ENCODE measurements at regions not wholly inside any gene's neighbourhood (a gene's known extent, or its start where the extent isn't known, plus 50 kb on each side); places are given as distances from the start of the nearest gene placed in this dataset.
A peak's percentile ranks its signal among the peaks of the same experiment; 100 is the strongest.
"Not testable (repeated sequence)": the region's sequence is repeated elsewhere in the genome, so short reads cannot be mapped to it uniquely, and the experiment has no call there.

- DNase-seq = no peak
Observed at GRCh38 chr14:50020799-50021198, 95.6 kb downstream of the VCPKMT start.

- DNase-seq = no peak
Observed at GRCh38 chr14:50021261-50022031, 94.9 kb downstream of the VCPKMT start.

- no peak for DNase-seq
Observed at GRCh38 chr14:50022661-50023060, 93.7 kb downstream of the VCPKMT start.

DNA sequence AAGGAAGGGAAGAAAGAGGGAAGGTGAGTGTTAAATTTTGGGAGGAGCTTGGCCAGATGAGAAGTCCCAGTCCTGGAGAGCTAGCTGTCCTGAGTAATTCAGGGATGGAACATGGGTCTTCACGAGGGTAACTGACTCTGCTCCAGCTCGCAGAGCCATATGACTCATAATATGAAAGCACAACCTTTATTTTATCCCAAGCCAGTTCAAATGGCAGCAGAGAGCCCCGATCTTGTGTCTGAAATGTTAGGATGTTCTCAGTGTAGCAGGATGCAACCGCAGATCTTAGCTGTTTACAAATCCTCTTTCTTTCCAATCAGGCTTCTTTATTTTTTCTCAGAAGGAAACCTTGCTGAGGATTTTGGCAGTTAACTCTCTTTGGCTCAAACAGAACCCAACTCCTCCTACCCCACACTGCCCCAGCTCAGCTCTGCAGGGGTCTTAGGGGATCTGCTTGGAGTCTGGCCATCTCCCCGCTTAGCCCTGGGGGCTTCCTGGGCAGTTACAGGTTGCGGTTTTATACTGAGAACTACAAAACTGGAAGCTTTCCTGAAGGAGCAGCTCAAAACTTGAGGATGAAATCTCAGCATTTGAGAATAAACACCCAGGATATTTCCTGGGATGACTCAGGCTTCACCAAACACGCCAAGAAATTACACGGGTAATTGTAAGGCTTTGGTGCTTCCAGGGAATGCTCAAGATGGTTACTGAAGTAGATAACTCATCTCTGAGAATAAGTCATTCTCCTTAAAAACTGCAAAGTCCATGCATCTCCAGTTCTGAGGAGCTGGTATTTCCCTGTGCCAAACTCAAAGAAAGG lies 92.5 kb downstream of the VCPKMT start:
- DNase-seq = peak; percentile 80

DNA sequence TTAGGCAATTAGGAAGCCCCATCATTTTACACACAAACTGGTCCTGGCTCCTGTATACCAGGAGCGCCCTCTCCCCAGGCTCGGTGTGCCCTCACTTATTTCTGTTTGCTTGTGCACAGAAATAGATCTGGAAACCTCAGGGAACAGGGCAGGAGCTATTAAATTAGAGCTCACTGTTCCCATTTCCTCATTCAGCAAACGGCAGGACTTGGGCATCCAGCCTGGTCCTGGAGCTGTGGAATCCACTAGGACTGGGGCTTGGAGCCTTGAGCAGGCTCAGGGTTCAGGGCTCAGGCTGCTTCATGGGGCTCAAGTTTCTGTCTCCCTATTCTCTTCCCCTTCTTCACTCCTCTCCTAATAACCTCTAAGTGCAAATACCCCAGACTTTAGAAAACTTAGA lies 91.3 kb downstream of the VCPKMT start:
- DNase-seq = no peak

GRCh38 chr14:50025776-50026175 lies 90.6 kb downstream of the VCPKMT start:
- no peak for DNase-seq

GRCh38 chr14:50026396-50026795 lies 90.0 kb downstream of the VCPKMT start:
- no peak for DNase-seq

- no peak for DNase-seq
Observed at GRCh38 chr14:50027816-50028215, 88.6 kb downstream of the VCPKMT start.

DNA sequence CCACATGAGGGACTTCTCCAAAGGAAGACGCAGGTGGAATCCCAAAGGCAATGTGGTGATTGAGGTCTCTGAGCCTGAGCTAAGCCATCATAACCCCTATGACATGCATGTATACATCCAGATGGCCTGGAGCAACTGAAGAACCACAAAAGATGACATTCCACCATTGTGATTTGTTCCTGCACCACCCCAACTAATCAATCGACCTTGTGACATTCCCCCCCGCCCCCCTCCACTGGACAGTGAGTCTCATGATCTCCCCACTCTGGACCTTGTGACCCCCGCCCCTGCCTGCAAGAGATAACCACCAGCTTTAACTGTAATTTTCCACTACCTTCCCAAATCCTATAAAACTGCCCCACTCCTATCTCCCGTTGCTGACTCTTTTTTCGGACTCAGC lies 87.9 kb downstream of the VCPKMT start:
- DNase-seq = no peak

- no peak for DNase-seq
Observed at GRCh38 chr14:50030036-50030435, 86.3 kb downstream of the VCPKMT start.

DNA sequence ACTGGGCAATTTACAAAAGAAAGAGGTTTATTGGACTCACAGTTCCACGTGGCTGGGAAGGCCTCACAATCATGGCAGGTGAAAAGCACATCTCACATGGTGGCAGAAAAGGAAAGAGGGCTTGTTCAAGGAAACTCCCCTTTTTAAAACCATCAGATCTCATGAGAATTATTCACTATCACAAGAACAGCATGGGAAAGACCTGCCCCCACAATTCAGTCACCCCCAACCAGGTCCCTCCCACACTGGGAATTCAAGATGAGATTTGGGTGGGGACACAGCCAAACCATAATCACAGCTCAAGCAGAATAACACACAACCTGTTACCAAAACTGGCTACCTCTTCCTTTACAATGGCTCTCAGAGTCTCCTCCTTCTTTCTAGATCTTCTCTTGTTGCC lies 85.5 kb downstream of the VCPKMT start:
- DNase-seq = not testable (repeated sequence)

DNA sequence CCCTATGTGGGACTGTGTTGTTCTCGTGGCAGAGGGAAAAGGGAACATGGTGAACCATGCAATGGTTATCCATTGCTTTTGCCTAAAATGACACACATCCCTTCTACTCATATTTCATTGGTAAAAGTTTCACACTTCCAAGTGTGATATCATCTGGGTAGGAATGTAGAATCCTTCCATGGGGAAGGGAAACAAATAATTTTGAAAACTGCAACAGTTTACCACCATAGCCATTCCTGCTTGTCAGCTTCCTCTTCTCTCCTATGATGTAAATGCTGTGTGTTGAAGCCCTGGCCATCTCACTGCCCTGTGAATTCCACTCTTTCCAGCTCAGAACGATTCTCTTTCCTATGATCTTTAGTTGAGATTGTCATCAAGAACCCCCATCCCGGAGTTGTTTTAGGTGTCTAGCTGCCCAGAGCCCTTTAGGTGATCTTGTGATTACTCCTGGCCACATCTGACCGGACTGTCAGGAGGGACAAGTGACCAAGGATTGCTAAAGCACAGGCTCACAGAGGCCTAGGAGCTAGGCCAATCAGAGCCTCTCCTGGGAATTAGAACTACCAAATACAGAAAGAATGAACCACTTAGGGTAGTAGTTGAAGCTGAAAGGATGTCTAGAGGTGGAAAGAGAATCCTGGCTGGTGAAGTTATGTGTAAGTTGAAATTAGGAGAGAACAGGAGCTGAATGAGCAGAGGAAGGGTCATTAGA lies 84.6 kb downstream of the VCPKMT start:
- peak; percentile 83 for DNase-seq

DNA sequence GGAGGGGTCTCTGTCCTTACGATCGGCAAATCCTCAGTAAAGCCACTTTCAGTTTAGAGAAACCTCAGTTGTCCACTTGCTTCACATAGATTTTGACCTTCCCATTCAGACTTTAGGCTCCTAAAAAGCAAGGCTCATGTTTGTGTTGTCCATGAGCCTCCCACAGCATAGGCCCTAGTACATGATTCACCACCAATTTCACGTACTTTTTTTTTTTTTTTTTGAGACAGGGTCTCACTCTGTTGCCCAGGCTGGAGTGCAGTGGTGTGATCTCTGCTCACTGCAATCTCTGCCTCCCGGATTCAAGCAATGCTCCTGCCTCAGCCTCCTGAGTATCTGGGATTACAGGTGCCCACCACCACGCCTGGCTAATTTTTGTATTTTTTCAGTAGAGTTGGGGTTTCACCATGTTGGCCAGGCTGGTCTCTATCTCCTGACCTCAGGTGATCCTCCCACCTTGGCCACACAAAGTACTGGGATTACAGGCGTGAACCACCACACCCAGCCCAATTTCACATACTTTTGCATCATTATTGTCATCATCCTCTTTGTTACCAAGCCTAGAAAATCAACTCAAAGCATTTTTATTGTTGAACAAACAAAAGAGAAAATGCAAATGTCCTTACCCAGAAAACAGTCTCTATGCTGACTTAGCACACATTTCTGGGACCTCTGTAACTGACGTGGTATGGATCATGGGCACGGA lies 83.8 kb downstream of the VCPKMT start:
- not testable (repeated sequence) for DNase-seq

- DNase-seq = no peak
Observed at GRCh38 chr14:50035214-50035613, 81.2 kb downstream of the VCPKMT start.

DNA sequence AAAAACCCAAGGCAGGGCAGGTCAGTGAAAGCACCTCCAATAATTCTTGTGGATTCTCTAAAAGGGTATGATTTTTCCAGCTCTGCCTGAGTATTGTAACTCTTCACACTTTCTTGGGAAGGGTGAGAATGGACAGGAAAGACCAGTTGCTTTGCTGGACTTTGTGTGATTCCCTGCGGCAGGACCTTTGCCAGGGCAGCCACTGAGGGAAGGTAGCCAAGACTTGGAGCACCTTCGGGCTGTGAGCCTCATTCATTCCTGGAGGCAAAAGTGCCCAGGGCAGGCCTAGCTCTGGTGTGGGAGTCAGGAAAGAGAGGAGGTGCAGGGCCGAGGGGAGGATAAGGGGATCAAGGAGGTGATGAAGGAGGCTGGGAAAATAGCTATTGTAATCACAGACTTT lies 80.2 kb downstream of the VCPKMT start:
- DNase-seq = no peak

DNA sequence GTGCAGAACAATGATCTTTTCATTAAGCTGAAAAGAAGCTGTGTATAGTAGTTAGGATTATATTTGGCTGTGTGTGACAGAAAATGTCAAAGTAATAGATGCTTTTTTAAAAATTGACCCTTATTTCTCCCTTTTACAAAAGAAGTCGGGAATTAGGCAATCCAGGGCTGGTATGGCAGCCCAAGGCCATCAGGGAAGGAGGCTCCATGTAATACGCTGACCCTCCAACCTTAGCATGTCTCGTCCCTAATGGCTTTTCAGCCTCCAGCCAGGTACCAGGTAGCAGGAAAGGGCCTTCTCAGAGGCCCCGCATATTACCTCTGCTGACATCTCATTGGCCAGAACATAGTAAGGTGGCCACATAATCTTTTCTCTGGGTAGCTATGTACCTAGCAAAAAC lies 79.7 kb downstream of the VCPKMT start:
- DNase-seq = no peak

DNA sequence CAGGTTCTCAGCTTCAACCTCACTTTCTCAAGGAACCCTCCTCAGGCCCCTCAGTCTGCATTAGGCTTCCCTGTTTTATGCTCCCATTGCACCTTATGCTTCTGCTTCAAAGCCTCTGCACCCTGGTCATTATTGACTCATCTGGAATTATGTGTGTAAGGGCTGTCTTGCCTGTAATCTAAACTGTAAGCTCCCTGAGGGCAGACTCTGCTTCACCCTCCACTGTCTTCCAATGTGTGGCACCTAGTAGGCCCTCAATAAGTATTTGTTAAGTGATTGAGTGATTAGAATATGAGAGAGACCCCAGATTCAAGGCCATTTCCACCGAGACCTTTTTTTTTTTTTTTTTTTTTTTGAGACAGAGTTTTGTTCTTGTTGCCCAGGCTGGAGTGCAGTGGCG lies 79.1 kb downstream of the VCPKMT start:
- no peak for DNase-seq

- no peak for DNase-seq
Observed at GRCh38 chr14:50037852-50038251, 78.5 kb downstream of the VCPKMT start.

- peak; percentile 99 for DNase-seq
Observed at GRCh38 chr14:50038398-50039119, 77.8 kb downstream of the VCPKMT start.

DNA sequence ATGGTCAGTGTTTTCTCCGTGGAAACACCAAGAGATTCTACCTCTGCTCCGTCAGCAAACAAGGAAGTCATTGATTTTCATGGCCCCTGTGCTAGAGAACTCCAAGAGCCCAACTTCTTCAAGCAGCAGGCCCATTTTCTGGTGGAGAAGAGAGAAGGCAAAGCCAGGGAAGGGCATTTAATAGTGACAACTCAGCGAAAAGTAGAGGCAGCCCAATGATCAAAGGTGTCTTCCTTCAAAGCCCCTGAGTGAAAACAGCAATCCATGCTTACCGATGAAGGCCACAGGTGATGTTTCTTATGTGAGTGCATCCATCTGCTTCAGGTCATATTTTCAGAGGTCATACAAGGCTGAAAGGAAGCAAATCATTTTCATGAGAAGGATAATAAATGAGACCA lies 77.3 kb downstream of the VCPKMT start:
- DNase-seq = no peak

GRCh38 chr14:50039734-50040400 lies 76.5 kb downstream of the VCPKMT start:
- DNase-seq = peak; percentile 70

DNA sequence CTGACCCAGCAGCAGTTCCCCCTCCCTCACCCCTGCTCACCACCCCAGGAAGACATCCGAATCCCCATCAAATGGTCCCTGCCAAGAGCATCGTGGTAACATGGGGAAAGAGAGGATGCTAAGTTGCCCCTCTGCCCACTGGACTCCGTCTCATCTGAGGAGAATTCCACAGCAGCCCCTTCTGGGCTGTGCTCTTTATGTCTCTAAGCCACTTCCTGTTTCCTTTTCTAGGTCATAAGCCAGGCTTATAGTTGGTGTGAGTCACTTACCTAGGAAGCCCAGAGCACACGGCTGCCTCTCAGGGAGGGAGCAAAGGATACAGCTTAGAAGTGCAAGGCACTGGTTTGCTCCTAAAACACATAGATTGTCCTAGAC lies 76.0 kb downstream of the VCPKMT start:
- DNase-seq = peak; percentile 85

All from fibroblast of skin of right quadriceps (primary cell).